Central memory CD8-positive, alpha-beta T cell (primary cell): ENCODE measurements at regions not wholly inside any gene's neighbourhood (a gene's known extent, or its start where the extent isn't known, plus 50 kb on each side); places are given as distances from the start of the nearest gene placed in this dataset.

Experiments used
- ATAC-seq: fragments of 150-1000 bp; cut with Tn5 transposase; replicated peaks from 2 replicates; pipeline ENCODE4 v1.10.0; 2022; ENCODE audit warnings: mild to moderate bottlenecking, moderate FRiP score, moderate number of reproducible peaks; ENCODE audit not compliant: poor library complexity, severe bottlenecking; ENCODE audit errors: extremely low read depth
- DNase-seq, 2 donors: peaks; one replicate each; pipeline ENCODE4 v3.0.0; 2021; ENCODE audit warnings: low spot score in 2 of 2
- H3K27ac Mint-ChIP-seq: one replicate; pipeline ENCODE4 v1.8.0; 2022; ENCODE audit warnings: low read depth, mild to moderate bottlenecking, moderate library complexity, mixed read lengths
- H3K27me3 Mint-ChIP-seq: one replicate; pipeline ENCODE4 v1.8.0; 2022; ENCODE audit warnings: mixed read lengths
- H3K36me3 Mint-ChIP-seq: one replicate; pipeline ENCODE4 v1.8.0; 2022; ENCODE audit warnings: mild to moderate bottlenecking, moderate library complexity, mixed read lengths; ENCODE audit not compliant: insufficient read depth
- H3K4me1 Mint-ChIP-seq: one replicate; pipeline ENCODE4 v1.8.0; 2022; ENCODE audit warnings: mixed read lengths
- H3K4me3 Mint-ChIP-seq: one replicate; pipeline ENCODE4 v1.8.0; 2022; ENCODE audit warnings: mild to moderate bottlenecking, moderate library complexity, mixed read lengths
- H3K9me3 Mint-ChIP-seq: one replicate; pipeline ENCODE4 v1.8.0; 2022; ENCODE audit warnings: mixed read lengths

- Mint-ChIP-seq H3K27ac (no peak overlapping the region), H3K27me3 (peaks cover 47% of the 10 kb centered on the region), H3K4me1 (no peaks in the 10 kb centered on the region), H3K36me3 (no peaks in the 10 kb centered on the region), H3K4me3 (no peak overlapping the region), H3K9me3 (peaks cover 5% of the 10 kb centered on the region)
- ATAC-seq (no peak), DNase-seq (no peak)
Measured at GRCh38 chrX:39555431-39555830, 542.3 kb downstream of the BCOR start.

GRCh38 chrX:39556056-39556455 lies 541.7 kb downstream of the BCOR start:
- DNase-seq (no peak), ATAC-seq (no peak)
- H3K27ac Mint-ChIP-seq, result no peak overlapping the region
- H3K4me1 Mint-ChIP-seq, result no peaks in the 10 kb centered on the region
- peaks cover 5% of the 10 kb centered on the region for H3K9me3 Mint-ChIP-seq
- H3K27me3 Mint-ChIP-seq, result peaks cover 47% of the 10 kb centered on the region
- H3K4me3 Mint-ChIP-seq, result no peak overlapping the region
- no peaks in the 10 kb centered on the region for H3K36me3 Mint-ChIP-seq

- no peak for DNase-seq
- H3K9me3 Mint-ChIP-seq, result peaks cover 7% of the 10 kb centered on the region
- no peak for ATAC-seq
- H3K4me1 Mint-ChIP-seq, result no peaks in the 10 kb centered on the region
- no peak overlapping the region for H3K27ac Mint-ChIP-seq
- peaks cover 32% of the 10 kb centered on the region for H3K27me3 Mint-ChIP-seq
- no peak overlapping the region for H3K4me3 Mint-ChIP-seq
- no peaks in the 10 kb centered on the region for H3K36me3 Mint-ChIP-seq
Measured at GRCh38 chrX:39559229-39559628, 538.5 kb downstream of the BCOR start.

GRCh38 chrX:39560271-39560670 lies 537.5 kb downstream of the BCOR start:
- ATAC-seq (no peak), DNase-seq (no peak)
- Mint-ChIP-seq H3K4me1 (no peaks in the 10 kb centered on the region), H3K9me3 (peaks cover 5% of the 10 kb centered on the region), H3K4me3 (no peak overlapping the region), H3K36me3 (no peaks in the 10 kb centered on the region), H3K27ac (no peak overlapping the region), H3K27me3 (peaks cover 26% of the 10 kb centered on the region)

GRCh38 chrX:39563178-39563577 lies 534.6 kb downstream of the BCOR start:
- DNase-seq (no peak), ATAC-seq (no peak)
- Mint-ChIP-seq H3K4me3 (no peak overlapping the region), H3K4me1 (no peaks in the 10 kb centered on the region), H3K9me3 (peaks cover 5% of the 10 kb centered on the region), H3K27me3 (peaks cover 29% of the 10 kb centered on the region), H3K27ac (no peak overlapping the region), H3K36me3 (no peaks in the 10 kb centered on the region)

- no peak overlapping the region for H3K4me3 Mint-ChIP-seq
- H3K36me3 Mint-ChIP-seq, result no peaks in the 10 kb centered on the region
- DNase-seq (no peak), ATAC-seq (no peak)
- H3K27me3 Mint-ChIP-seq, result peaks cover 19% of the 10 kb centered on the region
- no peaks in the 10 kb centered on the region for H3K4me1 Mint-ChIP-seq
- H3K9me3 Mint-ChIP-seq, result peaks cover 5% of the 10 kb centered on the region
- H3K27ac Mint-ChIP-seq, result no peak overlapping the region
Measured at GRCh38 chrX:39564751-39565150, 533.0 kb downstream of the BCOR start.

- peaks cover 5% of the 10 kb centered on the region for H3K4me1 Mint-ChIP-seq
- no peaks in the 10 kb centered on the region for H3K9me3 Mint-ChIP-seq
- H3K27ac Mint-ChIP-seq, result no peak overlapping the region
- no peaks in the 10 kb centered on the region for H3K36me3 Mint-ChIP-seq
- no peak for ATAC-seq
- H3K27me3 Mint-ChIP-seq, result peaks cover 34% of the 10 kb centered on the region
- no peak for DNase-seq
- no peak overlapping the region for H3K4me3 Mint-ChIP-seq
Measured at GRCh38 chrX:39574178-39574577, 523.6 kb downstream of the BCOR start.

GRCh38 chrX:39576041-39576872 lies 521.5 kb downstream of the BCOR start:
- ATAC-seq (no peak), DNase-seq (no peak)
- Mint-ChIP-seq H3K4me3 (no peak overlapping the region), H3K27me3 (peaks cover 16% of the 10 kb centered on the region), H3K36me3 (no peaks in the 10 kb centered on the region), H3K4me1 (peaks cover 5% of the 10 kb centered on the region), H3K9me3 (no peaks in the 10 kb centered on the region), H3K27ac (no peak overlapping the region)

- Mint-ChIP-seq H3K27ac (no peak overlapping the region), H3K4me3 (no peak overlapping the region), H3K9me3 (no peaks in the 10 kb centered on the region), H3K36me3 (no peaks in the 10 kb centered on the region), H3K4me1 (peaks cover 5% of the 10 kb centered on the region), H3K27me3 (peaks cover 16% of the 10 kb centered on the region)
- ATAC-seq, result no peak
- DNase-seq, result no peak
Measured at GRCh38 chrX:39577206-39577984, 520.4 kb downstream of the BCOR start.

GRCh38 chrX:39577985-39578869 lies 519.5 kb downstream of the BCOR start:
- no peaks in the 10 kb centered on the region for H3K36me3 Mint-ChIP-seq
- H3K4me1 Mint-ChIP-seq, result peaks cover 5% of the 10 kb centered on the region
- no peaks in the 10 kb centered on the region for H3K9me3 Mint-ChIP-seq
- ATAC-seq, result no peak
- peaks cover 16% of the 10 kb centered on the region for H3K27me3 Mint-ChIP-seq
- no peak for DNase-seq
- no peak overlapping the region for H3K27ac Mint-ChIP-seq
- peak overlapping the region; percentile 55 for H3K4me3 Mint-ChIP-seq

- Mint-ChIP-seq H3K27ac (no peak overlapping the region), H3K4me3 (no peak overlapping the region), H3K27me3 (peaks cover 16% of the 10 kb centered on the region), H3K4me1 (peaks cover 5% of the 10 kb centered on the region), H3K36me3 (no peaks in the 10 kb centered on the region), H3K9me3 (no peaks in the 10 kb centered on the region)
- DNase-seq (no peak), ATAC-seq (no peak)
Measured at GRCh38 chrX:39580043-39580442, 517.7 kb downstream of the BCOR start.

- DNase-seq (no peak), ATAC-seq (no peak)
- H3K4me1 Mint-ChIP-seq, result peaks cover 5% of the 10 kb centered on the region
- H3K27ac Mint-ChIP-seq, result no peak overlapping the region
- no peak overlapping the region for H3K4me3 Mint-ChIP-seq
- no peaks in the 10 kb centered on the region for H3K36me3 Mint-ChIP-seq
- H3K27me3 Mint-ChIP-seq, result peaks cover 14% of the 10 kb centered on the region
- H3K9me3 Mint-ChIP-seq, result no peaks in the 10 kb centered on the region
Measured at GRCh38 chrX:39581411-39581810, 516.3 kb downstream of the BCOR start.
